SK-N-SH (cell line): ENCODE measurements at regions not wholly inside any gene's neighbourhood (a gene's known extent, or its start where the extent isn't known, plus 50 kb on each side); places are given as distances from the start of the nearest gene placed in this dataset.

Experiments used
- CTCF ChIA-PET: fragments of 300-600, 350-600 bp; formaldehyde crosslinking; extraction: SDS; loops from one replicate; lab custom pipeline; 2021; lab: Yijun Ruan, JAX
- POLR2A ChIA-PET: fragments of 350-600 bp; sonication (Branson Sonifier 250); formaldehyde crosslinking; extraction: SDS; loops from one replicate; lab custom pipeline; 2020; ENCODE audit warnings: antibody characterized with exemption, inconsistent platforms; lab: Yijun Ruan, JAX
- DNase-seq: peaks from one replicate; pipeline ENCODE4 v3.0.0; 2012
- H2AFZ ChIP-seq: fragments of 200-600 bp; sonication (generic); 2 replicates; pipeline ENCODE4 v1.8.1; 2016; ENCODE audit warnings: antibody characterized with exemption, mild to moderate bottlenecking, low read depth
- H3F3A ChIP-seq: fragments of 200-600 bp; sonication (generic); replicated peaks from 2 replicates; pipeline ENCODE3; 2016; ENCODE audit warnings: antibody characterized with exemption, mild to moderate bottlenecking; ENCODE audit not compliant: insufficient read depth
- H3K27ac ChIP-seq, 2 experiments: fragments of 200-500 bp in 1 of 2; fragments of 200-600 bp in 1 of 2; sonication (Bioruptor generic) in 1 of 2; sonication (generic), shearing (Covaris generic) in 1 of 2; 2 replicates each; pipeline versions ENCODE4 v1.5.1 to v1.6.1; 2014 to 2016; ENCODE audit warnings: low read depth in 2 of 2, inconsistent platforms in 1 of 2, low read length in 1 of 2, mild to moderate bottlenecking in 1 of 2, mixed read lengths in 1 of 2
- H3K27me3 ChIP-seq: fragments of 200-600 bp; sonication (generic), shearing (Covaris generic); 2 replicates; pipeline ENCODE4 v1.6.1; 2016; ENCODE audit warnings: mixed run types; ENCODE audit not compliant: insufficient read depth
- H3K36me3 ChIP-seq, 2 experiments: fragments of 200-500 bp in 1 of 2; fragments of 200-600 bp in 1 of 2; sonication (Bioruptor generic) in 1 of 2; sonication (generic) in 1 of 2; replicated peaks in 1 of 2; 2 replicates each; pipeline versions ENCODE3 to v1.5.1; 2014 to 2016; ENCODE audit warnings: low read length in 1 of 2, mild to moderate bottlenecking in 1 of 2; ENCODE audit not compliant: insufficient read depth in 2 of 2, control insufficient read depth in 1 of 2
- H3K4me1 ChIP-seq, 2 experiments: fragments of 200-500 bp in 1 of 2; fragments of 200-600 bp in 1 of 2; sonication (Bioruptor generic) in 1 of 2; sonication (generic), shearing (Covaris generic) in 1 of 2; 2 replicates each; pipeline versions ENCODE4 v1.5.1 to v1.6.1; 2014 to 2016; ENCODE audit warnings: low read depth in 1 of 2, low read length in 1 of 2, mixed run types in 1 of 2; ENCODE audit not compliant: insufficient read depth in 2 of 2, control insufficient read depth in 1 of 2
- H3K4me2 ChIP-seq: fragments of 200-600 bp; sonication (generic), shearing (Covaris generic); 2 replicates; pipeline ENCODE4 v1.6.1; 2017; ENCODE audit warnings: mixed run types
- H3K4me3 ChIP-seq, 2 experiments: fragments of 200-500 bp in 1 of 2; fragments of 200-600 bp in 1 of 2; sonication (Bioruptor generic) in 1 of 2; sonication (generic), shearing (Covaris generic) in 1 of 2; 2 replicates each; pipeline versions ENCODE4 v1.5.1 to v1.8.1; 2014 to 2016; ENCODE audit warnings: low read depth in 2 of 2, inconsistent platforms in 1 of 2, low read length in 1 of 2, mild to moderate bottlenecking in 1 of 2, mixed read lengths in 1 of 2, moderate library complexity in 1 of 2
- H3K79me2 ChIP-seq: fragments of 200-600 bp; sonication (generic); 2 replicates; pipeline ENCODE4 v1.8.1; 2017; ENCODE audit warnings: mild to moderate bottlenecking; ENCODE audit not compliant: insufficient read depth
- H3K9ac ChIP-seq: fragments of 200-600 bp; sonication (generic); 2 replicates; pipeline ENCODE4 v1.6.1; 2017; ENCODE audit warnings: mixed run types
- H3K9me2 ChIP-seq: fragments of 200-600 bp; sonication (generic); 2 replicates; pipeline ENCODE4 v1.6.1; 2017; ENCODE audit warnings: mixed run types
- H3K9me3 ChIP-seq: fragments of 200-600 bp; sonication (generic); 2 replicates; pipeline ENCODE4 v1.6.1; 2017; ENCODE audit warnings: mixed run types, mild to moderate bottlenecking, moderate library complexity
- H4K20me1 ChIP-seq: fragments of 200-600 bp; sonication (generic); 2 replicates; pipeline ENCODE4 v1.6.1; 2017; ENCODE audit warnings: mild to moderate bottlenecking, mixed run types; ENCODE audit not compliant: insufficient read depth
- CHD2 ChIP-seq: fragments of 150-350 bp; IDR thresholded peaks from 2 replicates; pipeline ENCODE4 v1.6.1; 2018; ENCODE audit warnings: low read length; ENCODE audit not compliant: partially characterized antibody
- ELF1 ChIP-seq: IDR thresholded peaks from 2 replicates; pipeline ENCODE4 v1.4.0; 2012
- EZH2phosphoT487 ChIP-seq: fragments of 200-600 bp; sonication (generic); IDR thresholded peaks from 2 replicates; pipeline ENCODE4 v1.6.1; 2017; ENCODE audit warnings: low read depth, mixed run types, mild to moderate bottlenecking, antibody characterized with exemption, moderate library complexity, borderline replicate concordance
- FOSL2 ChIP-seq: IDR thresholded peaks from 2 replicates; pipeline ENCODE4 v1.4.0; 2012; ENCODE audit warnings: low read depth, mild to moderate bottlenecking, moderate library complexity, borderline replicate concordance
- JUND ChIP-seq: IDR thresholded peaks from 2 replicates; pipeline ENCODE4 v1.4.0; 2012
- MEF2A ChIP-seq: IDR thresholded peaks from 2 replicates; pipeline ENCODE4 v1.4.0; 2012; ENCODE audit warnings: low read depth, borderline replicate concordance
- RCOR1 ChIP-seq: fragments of 150-350 bp; IDR thresholded peaks from 2 replicates; pipeline ENCODE4 v1.6.1; 2017; ENCODE audit warnings: antibody characterized with exemption, low read length
- WGBS: methylation state at CpG from one replicate; pipeline ENCODE4 v1.1.6; 2017; ENCODE audit warnings: low lambda C conversion rate; 5-methylcytosine and 5-hydroxymethylcytosine counted together
- TF ChIP-seq, protein P1 (sequence below): IDR thresholded peaks from 2 replicates; pipeline ENCODE4; 2012
- TF ChIP-seq, protein P2 (sequence below): IDR thresholded peaks from 2 replicates; pipeline ENCODE4 v1.4.0; 2012; ENCODE audit warnings: low read depth
- TF ChIP-seq, protein P3 (sequence below): fragments of 150-350 bp; IDR thresholded peaks from 2 replicates; pipeline ENCODE4 v1.6.1; 2017; ENCODE audit warnings: antibody characterized with exemption, low read length, low read depth, borderline replicate concordance

DNA sequence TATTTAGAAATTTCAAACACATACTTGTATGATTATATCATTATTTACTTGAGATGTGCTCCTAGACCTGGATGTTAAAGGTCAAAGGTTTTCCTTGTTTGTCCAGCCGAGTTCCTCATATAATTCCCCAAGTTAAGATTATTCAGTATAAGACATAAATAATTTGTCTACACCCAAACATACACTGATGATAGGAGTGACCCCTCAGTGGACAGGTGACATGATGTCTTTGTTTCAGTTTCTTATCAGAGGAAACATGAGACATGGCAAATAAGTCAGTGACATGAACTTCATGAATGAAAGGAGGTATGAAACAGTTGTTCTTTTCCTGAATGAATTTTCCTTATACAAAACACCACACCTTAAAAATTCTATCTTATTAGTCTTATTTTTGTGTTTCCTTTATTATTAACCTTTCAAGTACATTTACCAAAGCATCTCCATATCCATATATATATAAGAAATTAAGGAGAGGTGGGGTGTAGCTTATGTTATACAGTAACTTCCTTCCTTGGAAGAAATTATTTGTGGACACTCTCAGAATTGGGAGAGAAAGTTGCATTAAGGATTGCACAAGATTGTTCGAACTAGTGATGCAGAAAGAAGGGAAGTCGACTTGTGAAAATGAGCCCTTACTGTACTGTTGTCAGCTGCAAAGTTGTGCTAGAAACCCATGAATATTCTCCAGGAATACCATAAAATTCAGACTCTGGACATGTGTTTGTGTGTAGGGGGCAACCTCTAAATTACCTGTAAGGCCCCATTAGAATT is 60.5 kb downstream of the POM121L12 start:
- H2AFZ ChIP-seq, result no peak overlapping the region

DNA sequence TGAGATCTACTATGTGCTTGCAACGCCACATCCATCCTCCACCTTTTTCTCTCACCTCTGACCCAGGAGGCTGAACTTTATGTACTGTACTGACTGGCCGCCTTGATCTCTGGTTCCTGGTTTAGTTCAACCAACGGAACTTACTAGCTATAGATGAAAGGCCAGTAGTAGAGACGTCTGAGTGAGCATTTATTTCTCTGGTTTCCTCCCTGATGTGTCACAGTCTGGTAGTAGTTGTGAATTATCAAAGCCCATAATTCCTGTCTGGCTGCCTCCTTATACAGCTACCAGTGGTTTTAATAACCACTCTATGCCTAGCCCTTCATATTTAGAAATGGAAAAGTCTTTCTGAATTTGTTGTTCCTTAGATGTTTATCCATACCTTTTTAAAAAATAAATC is 64.7 kb downstream of the POM121L12 start:
- H3K9ac ChIP-seq, result no peak overlapping the region
- no peaks in the 10 kb centered on the region; the same call in 1 of the 2 replicates for H3K9me2 ChIP-seq
- no peaks in the 10 kb centered on the region for H3K36me3 ChIP-seq
- no peaks in the 10 kb centered on the region for H3K79me2 ChIP-seq
- POLR2A ChIA-PET, result no interaction called here
- TF ChIP-seq, protein P1, sequence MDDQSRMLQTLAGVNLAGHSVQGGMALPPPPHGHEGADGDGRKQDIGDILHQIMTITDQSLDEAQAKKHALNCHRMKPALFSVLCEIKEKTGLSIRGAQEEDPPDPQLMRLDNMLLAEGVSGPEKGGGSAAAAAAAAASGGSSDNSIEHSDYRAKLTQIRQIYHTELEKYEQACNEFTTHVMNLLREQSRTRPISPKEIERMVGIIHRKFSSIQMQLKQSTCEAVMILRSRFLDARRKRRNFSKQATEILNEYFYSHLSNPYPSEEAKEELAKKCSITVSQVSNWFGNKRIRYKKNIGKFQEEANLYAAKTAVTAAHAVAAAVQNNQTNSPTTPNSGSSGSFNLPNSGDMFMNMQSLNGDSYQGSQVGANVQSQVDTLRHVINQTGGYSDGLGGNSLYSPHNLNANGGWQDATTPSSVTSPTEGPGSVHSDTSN, result no peak
- TF ChIP-seq, protein P2, sequence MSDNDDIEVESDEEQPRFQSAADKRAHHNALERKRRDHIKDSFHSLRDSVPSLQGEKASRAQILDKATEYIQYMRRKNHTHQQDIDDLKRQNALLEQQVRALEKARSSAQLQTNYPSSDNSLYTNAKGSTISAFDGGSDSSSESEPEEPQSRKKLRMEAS, result no peak
- TF ChIP-seq EZH2phosphoT487, result no peak
- TF ChIP-seq RCOR1, result no peak
- TF ChIP-seq, protein P3, sequence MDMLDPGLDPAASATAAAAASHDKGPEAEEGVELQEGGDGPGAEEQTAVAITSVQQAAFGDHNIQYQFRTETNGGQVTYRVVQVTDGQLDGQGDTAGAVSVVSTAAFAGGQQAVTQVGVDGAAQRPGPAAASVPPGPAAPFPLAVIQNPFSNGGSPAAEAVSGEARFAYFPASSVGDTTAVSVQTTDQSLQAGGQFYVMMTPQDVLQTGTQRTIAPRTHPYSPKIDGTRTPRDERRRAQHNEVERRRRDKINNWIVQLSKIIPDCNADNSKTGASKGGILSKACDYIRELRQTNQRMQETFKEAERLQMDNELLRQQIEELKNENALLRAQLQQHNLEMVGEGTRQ, result no peak
- TF ChIP-seq ELF1, result no peak
- TF ChIP-seq FOSL2, result no peak
- no peak for TF ChIP-seq CHD2
- CTCF ChIA-PET, result interaction anchor here (1.1 kb wide), 1 partner anchor 16 kb away, joined by 5 read pairs; no protein-coding TSS in a partner anchor
- no peak overlapping the region for H3K4me2 ChIP-seq
- no peak for DNase-seq
- no peak overlapping the region for H3K27ac ChIP-seq
- 0 out of 2 replicates have a peak, but pooled peaks cover 4% of the 10 kb centered on the region for H3K9me3 ChIP-seq
- H3F3A ChIP-seq, result no peaks in the 10 kb centered on the region
- no peak overlapping the region for H2AFZ ChIP-seq
- H3K4me3 ChIP-seq, result no peak overlapping the region
- H3K4me1 ChIP-seq, result no peaks in the 10 kb centered on the region
- no peaks in the 10 kb centered on the region for H4K20me1 ChIP-seq
- WGBS, result 23% methylated on average over 4 of the region's 4 CpGs
- no peaks in the 10 kb centered on the region for H3K27me3 ChIP-seq

More for the DNA sequence above, 60.5 kb downstream of the POM121L12 start:
- ChIA-PET CTCF (interaction anchor here (0.7 kb wide), 1 partner anchor 18 kb away, joined by 3 read pairs; no protein-coding TSS in a partner anchor), POLR2A (no interaction called here)
- no peaks in the 10 kb centered on the region for H3F3A ChIP-seq
- H3K36me3 ChIP-seq, result no peaks in the 10 kb centered on the region
- H3K9me3 ChIP-seq, result 0 out of 2 replicates have a peak, but pooled peaks cover 4% of the 10 kb centered on the region
- WGBS, result 9% methylated on average over 3 of the region's 3 CpGs
- H3K4me1 ChIP-seq, result no peaks in the 10 kb centered on the region
- H3K27ac ChIP-seq, result no peak overlapping the region
- no peaks in the 10 kb centered on the region for H4K20me1 ChIP-seq
- no peaks in the 10 kb centered on the region for H3K27me3 ChIP-seq
- no peak for DNase-seq
- no peaks in the 10 kb centered on the region for H3K79me2 ChIP-seq
- no peak overlapping the region for H3K4me2 ChIP-seq
- no peaks in the 10 kb centered on the region; the same call in 1 of the 2 replicates for H3K9me2 ChIP-seq
- H3K9ac ChIP-seq, result no peak overlapping the region
- H3K4me3 ChIP-seq, result no peak overlapping the region
- TF ChIP-seq, protein P3, result no peak
- no peak for TF ChIP-seq MEF2A
- TF ChIP-seq, protein P2, result no peak
- TF ChIP-seq JUND, result no peak
